H9 (cell line): ENCODE measurements at regions not wholly inside any gene's neighbourhood (a gene's known extent, or its start where the extent isn't known, plus 50 kb on each side); places are given as distances from the start of the nearest gene placed in this dataset.

Source experiments
- DNase-seq: peaks from one replicate; pipeline ENCODE4 v3.0.0-alpha.2; 2017
- H2AFZ ChIP-seq: one replicate; pipeline ENCODE4 v1.6.1; 2013; ENCODE audit warnings: mild to moderate bottlenecking, low read length, control low read depth, moderate library complexity
- H2AK5ac ChIP-seq: 2 replicates; pipeline ENCODE4 v1.6.1; 2013; ENCODE audit warnings: low read length, control low read depth, mixed read lengths; ENCODE audit not compliant: insufficient read length
- H2BK120ac ChIP-seq: one replicate; pipeline ENCODE4 v1.6.1; 2013; ENCODE audit warnings: low read depth, mild to moderate bottlenecking, low read length, control low read depth, inconsistent platforms; ENCODE audit not compliant: poor library complexity, severe bottlenecking
- H2BK12ac ChIP-seq: 2 replicates; pipeline ENCODE4 v1.6.1; 2013; ENCODE audit warnings: low read length, control low read depth, mixed read lengths, low read depth; ENCODE audit not compliant: insufficient read length
- H2BK15ac ChIP-seq: 2 replicates; pipeline ENCODE4 v1.6.1; 2013; ENCODE audit warnings: low read depth, low read length, control low read depth
- H2BK20ac ChIP-seq: one replicate; pipeline ENCODE4 v1.6.1; 2013; ENCODE audit warnings: low read depth, mild to moderate bottlenecking, low read length, control low read depth, inconsistent platforms; ENCODE audit not compliant: poor library complexity, severe bottlenecking
- H2BK5ac ChIP-seq: 2 replicates; pipeline ENCODE4 v1.6.1; 2013; ENCODE audit warnings: low read length, control low read depth, mixed read lengths; ENCODE audit not compliant: insufficient read length
- H3K14ac ChIP-seq: 2 replicates; pipeline ENCODE4 v1.6.1; 2013; ENCODE audit warnings: low read length, control low read depth; ENCODE audit not compliant: insufficient read depth
- H3K18ac ChIP-seq: 2 replicates; pipeline ENCODE4 v1.6.1; 2013; ENCODE audit warnings: low read depth, mild to moderate bottlenecking, mixed read lengths, low read length, control low read depth; ENCODE audit not compliant: insufficient read length
- H3K23ac ChIP-seq: 2 replicates; pipeline ENCODE4 v1.6.1; 2013; ENCODE audit warnings: low read length, control low read depth, mixed read lengths, low read depth; ENCODE audit not compliant: insufficient read length
- H3K23me2 ChIP-seq: 2 replicates; pipeline ENCODE4 v1.6.1; 2013; ENCODE audit warnings: low read depth, mild to moderate bottlenecking, mixed read lengths, low read length, control low read depth; ENCODE audit not compliant: insufficient read length, poor library complexity, severe bottlenecking
- H3K27ac ChIP-seq: 2 replicates; pipeline ENCODE4 v1.5.1; 2013; ENCODE audit warnings: low read length, control low read depth, mixed read lengths, low read depth; ENCODE audit not compliant: insufficient read length
- H3K27me3 ChIP-seq: 2 replicates; pipeline ENCODE4 v1.6.1; 2013; ENCODE audit warnings: low read length, control low read depth, inconsistent platforms; ENCODE audit not compliant: insufficient read depth
- H3K4ac ChIP-seq: 2 replicates; pipeline ENCODE4 v1.6.1; 2013; ENCODE audit warnings: low read depth, mild to moderate bottlenecking, control low read depth, inconsistent platforms, low read length, moderate library complexity
- H3K4me1 ChIP-seq: 2 replicates; pipeline ENCODE4 v1.6.1; 2013; ENCODE audit warnings: low read length, control low read depth, inconsistent platforms; ENCODE audit not compliant: insufficient read depth
- H3K4me2 ChIP-seq: 2 replicates; pipeline ENCODE4 v1.6.1; 2013; ENCODE audit warnings: low read length, control low read depth, mixed read lengths; ENCODE audit not compliant: insufficient read length, insufficient read depth
- H3K56ac ChIP-seq: 2 replicates; pipeline ENCODE4 v1.6.1; 2013; ENCODE audit warnings: low read depth, mild to moderate bottlenecking, mixed read lengths, low read length, control low read depth; ENCODE audit not compliant: insufficient read length
- H3K79me1 ChIP-seq: 2 replicates; pipeline ENCODE4 v1.6.1; 2013; ENCODE audit warnings: low read depth, mild to moderate bottlenecking, moderate library complexity, low read length, control low read depth, inconsistent platforms; ENCODE audit not compliant: insufficient read depth, poor library complexity, severe bottlenecking
- H3K79me2 ChIP-seq: 2 replicates; pipeline ENCODE4 v1.6.1; 2013; ENCODE audit warnings: low read length, control low read depth, inconsistent platforms; ENCODE audit not compliant: insufficient read depth
- H3K9ac ChIP-seq: 2 replicates; pipeline ENCODE4 v1.6.1; 2013; ENCODE audit warnings: low read length, control low read depth, mixed read lengths; ENCODE audit not compliant: insufficient read length; ENCODE audit errors: extremely low read depth
- H3K9me3 ChIP-seq: one replicate; pipeline ENCODE4 v1.6.1; 2013; ENCODE audit warnings: low read depth, low read length, inconsistent platforms; ENCODE audit not compliant: control insufficient read depth
- H3T11ph ChIP-seq: one replicate; pipeline ENCODE4 v1.6.1; 2013; ENCODE audit warnings: mild to moderate bottlenecking, low read length, control low read depth, inconsistent platforms
- H4K20me1 ChIP-seq: one replicate; pipeline ENCODE4 v1.6.1; 2013; ENCODE audit not compliant: control insufficient read depth, insufficient read length, insufficient read depth
- H4K5ac ChIP-seq: 2 replicates; pipeline ENCODE4 v1.6.1; 2013; ENCODE audit warnings: low read depth, mild to moderate bottlenecking, mixed read lengths, low read length, control low read depth; ENCODE audit not compliant: insufficient read length
- H4K8ac ChIP-seq: replicated peaks from 2 replicates; pipeline ENCODE4 v1.6.1; 2013; ENCODE audit warnings: low read length, control low read depth, mixed read lengths, low read depth; ENCODE audit not compliant: insufficient read length
- H4K91ac ChIP-seq: 2 replicates; pipeline ENCODE4 v1.6.1; 2013; ENCODE audit warnings: low read depth, mild to moderate bottlenecking, moderate library complexity, mixed read lengths, low read length, control low read depth; ENCODE audit not compliant: insufficient read length
- H3K27ac Mint-ChIP-seq, 3 experiments: 2 replicates in 2 of 3; 3 replicates in 1 of 3; pipeline ENCODE4 v1.8.0; 2020 to 2021; ENCODE audit warnings: mixed read lengths in 3 of 3, mild to moderate bottlenecking in 1 of 3, moderate library complexity in 1 of 3
- H3K27me3 Mint-ChIP-seq: 2 replicates; pipeline ENCODE4 v1.8.0; 2021; ENCODE audit warnings: low read depth, mild to moderate bottlenecking, moderate library complexity, mixed read lengths
- H3K36me3 Mint-ChIP-seq, 3 experiments: 2 replicates in 2 of 3; 3 replicates in 1 of 3; pipeline ENCODE4 v1.8.0; 2020 to 2021; ENCODE audit warnings: low read depth in 3 of 3, mixed read lengths in 3 of 3; ENCODE audit not compliant: insufficient read depth in 1 of 3
- H3K4me1 Mint-ChIP-seq, 2 experiments: 2 replicates each; pipeline ENCODE4 v1.8.0; 2020; ENCODE audit warnings: mixed read lengths in 2 of 2
- H3K4me3 Mint-ChIP-seq, 2 experiments: 2 replicates in 1 of 2; 3 replicates in 1 of 2; pipeline ENCODE4 v1.8.0; 2020 to 2021; ENCODE audit warnings: mild to moderate bottlenecking in 2 of 2, mixed read lengths in 2 of 2, moderate library complexity in 1 of 2
- H3K9me3 Mint-ChIP-seq, 2 experiments: 2 replicates in 1 of 2; 3 replicates in 1 of 2; pipeline ENCODE4 v1.8.0; 2020; ENCODE audit warnings: mild to moderate bottlenecking in 2 of 2, mixed read lengths in 2 of 2, moderate library complexity in 1 of 2
- WGBS: extraction: QIAGEN DNeasy Blood & Tissue Kit; methylation state at CpG from one replicate; pipeline ENCODE4 v1.1.7; 2013; ENCODE audit warnings: missing lambda C conversion rate, low lambda C conversion rate, mixed read lengths; ENCODE audit not compliant: insufficient read length; ENCODE audit errors: extremely low coverage; 5-methylcytosine and 5-hydroxymethylcytosine counted together
- TF ChIP-seq, protein P1 (sequence below): fragments of 200-600 bp; sonication (generic); conservative IDR thresholded peaks from 3 replicates; pipeline ENCODE4 v1.8.0; 2021; ENCODE audit warnings: antibody characterized with exemption, mild to moderate bottlenecking

DNA sequence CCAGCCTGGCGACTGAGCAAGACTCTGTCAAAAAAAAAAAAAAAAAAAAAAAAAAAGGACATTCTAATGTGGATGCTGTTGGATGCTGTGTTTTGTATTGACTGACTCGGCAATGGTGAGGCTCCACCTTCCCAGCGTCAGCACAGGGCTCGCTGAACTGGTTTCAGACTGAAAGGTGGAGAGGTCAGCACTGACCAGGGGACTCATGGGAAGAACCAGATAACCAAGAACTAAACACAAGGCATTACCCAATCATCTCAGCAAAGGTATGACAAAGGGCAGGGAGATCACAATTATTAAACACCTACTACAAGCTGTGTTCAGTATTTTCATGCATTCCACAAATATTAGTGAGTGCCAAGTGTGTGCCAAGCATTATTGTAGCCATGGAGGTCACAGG, 103.2 kb downstream of the LRATD1 start:
- H3K4ac ChIP-seq: no peak overlapping the region
- H4K20me1 ChIP-seq: no peaks in the 10 kb centered on the region
- no peaks in the 10 kb centered on the region for H3K23me2 ChIP-seq
- no peaks in the 10 kb centered on the region for H3K4me1 ChIP-seq
- H3K4me2 ChIP-seq: no peak overlapping the region
- H2BK15ac ChIP-seq: no peak overlapping the region
- H3K56ac ChIP-seq: no peak overlapping the region
- no peaks in the 10 kb centered on the region for H3K4me1 Mint-ChIP-seq
- H2AK5ac ChIP-seq: no peak overlapping the region
- no peak overlapping the region for H4K5ac ChIP-seq
- TF ChIP-seq, protein P1, sequence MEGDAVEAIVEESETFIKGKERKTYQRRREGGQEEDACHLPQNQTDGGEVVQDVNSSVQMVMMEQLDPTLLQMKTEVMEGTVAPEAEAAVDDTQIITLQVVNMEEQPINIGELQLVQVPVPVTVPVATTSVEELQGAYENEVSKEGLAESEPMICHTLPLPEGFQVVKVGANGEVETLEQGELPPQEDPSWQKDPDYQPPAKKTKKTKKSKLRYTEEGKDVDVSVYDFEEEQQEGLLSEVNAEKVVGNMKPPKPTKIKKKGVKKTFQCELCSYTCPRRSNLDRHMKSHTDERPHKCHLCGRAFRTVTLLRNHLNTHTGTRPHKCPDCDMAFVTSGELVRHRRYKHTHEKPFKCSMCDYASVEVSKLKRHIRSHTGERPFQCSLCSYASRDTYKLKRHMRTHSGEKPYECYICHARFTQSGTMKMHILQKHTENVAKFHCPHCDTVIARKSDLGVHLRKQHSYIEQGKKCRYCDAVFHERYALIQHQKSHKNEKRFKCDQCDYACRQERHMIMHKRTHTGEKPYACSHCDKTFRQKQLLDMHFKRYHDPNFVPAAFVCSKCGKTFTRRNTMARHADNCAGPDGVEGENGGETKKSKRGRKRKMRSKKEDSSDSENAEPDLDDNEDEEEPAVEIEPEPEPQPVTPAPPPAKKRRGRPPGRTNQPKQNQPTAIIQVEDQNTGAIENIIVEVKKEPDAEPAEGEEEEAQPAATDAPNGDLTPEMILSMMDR: no peak
- no peaks in the 10 kb centered on the region for H3K27me3 ChIP-seq
- no peak overlapping the region for H4K91ac ChIP-seq
- no peak overlapping the region for H3K14ac ChIP-seq
- H2BK120ac ChIP-seq: no peak overlapping the region
- no peak overlapping the region for H2BK20ac ChIP-seq
- H3K79me2 ChIP-seq: no peaks in the 10 kb centered on the region
- no peak overlapping the region for H2BK12ac ChIP-seq
- no peak overlapping the region for H3K9ac ChIP-seq
- WGBS: no CpG with 5 or more reads among the region's 4 CpGs
- H3K9me3 ChIP-seq: no peaks in the 10 kb centered on the region
- no peak overlapping the region for H3K27ac ChIP-seq
- H3K4me3 Mint-ChIP-seq: no peak overlapping the region
- H3K18ac ChIP-seq: no peak overlapping the region
- H2AFZ ChIP-seq: no peak overlapping the region
- no peaks in the 10 kb centered on the region for H3K36me3 Mint-ChIP-seq
- no peak overlapping the region for H2BK5ac ChIP-seq
- H3K23ac ChIP-seq: no peak overlapping the region
- H3K79me1 ChIP-seq: no peaks in the 10 kb centered on the region
- H4K8ac ChIP-seq: no peak overlapping the region
- no peak overlapping the region for H3K27ac Mint-ChIP-seq
- no peak for DNase-seq
- no peak overlapping the region for H3T11ph ChIP-seq
- H3K9me3 Mint-ChIP-seq: no peaks in the 10 kb centered on the region
- H3K27me3 Mint-ChIP-seq: no peaks in the 10 kb centered on the region; the same call in 1 of the 2 replicates
